UCSD-AML1 (cell line): ENCODE measurements at regions not wholly inside any gene's neighbourhood (a gene's known extent, or its start where the extent isn't known, plus 50 kb on each side); places are given as distances from the start of the nearest gene placed in this dataset.
"Not testable (repeated sequence)": the region's sequence is repeated elsewhere in the genome, so short reads cannot be mapped to it uniquely, and the experiment has no call there.

Experiments used
- DNase-seq: peaks from one replicate; lab custom pipeline; 2025; ENCODE audit not compliant: unreplicated experiment; lab: John Stamatoyannopoulos, UW

DNA sequence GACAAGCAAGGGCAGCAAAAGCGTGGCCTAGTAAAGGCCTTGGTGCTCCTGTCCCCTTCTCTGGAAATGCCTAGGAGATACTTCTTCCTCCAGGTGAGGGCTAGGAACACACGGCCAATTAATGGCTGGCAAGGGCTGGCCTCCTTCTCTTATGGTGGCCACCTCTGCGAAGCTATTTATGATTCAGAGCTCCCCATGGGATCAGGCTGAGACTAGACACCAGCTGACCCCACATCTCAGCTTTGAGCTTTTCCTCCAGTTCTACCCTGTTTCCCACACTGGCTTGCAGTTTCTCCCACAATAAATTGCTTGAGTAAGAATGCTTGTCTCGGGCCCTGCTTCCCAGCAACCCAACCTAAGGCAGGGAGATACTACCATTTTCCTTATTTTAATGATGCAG is 53.7 kb downstream of the CAMK2N1 start:
- DNase-seq, result no peak

DNA sequence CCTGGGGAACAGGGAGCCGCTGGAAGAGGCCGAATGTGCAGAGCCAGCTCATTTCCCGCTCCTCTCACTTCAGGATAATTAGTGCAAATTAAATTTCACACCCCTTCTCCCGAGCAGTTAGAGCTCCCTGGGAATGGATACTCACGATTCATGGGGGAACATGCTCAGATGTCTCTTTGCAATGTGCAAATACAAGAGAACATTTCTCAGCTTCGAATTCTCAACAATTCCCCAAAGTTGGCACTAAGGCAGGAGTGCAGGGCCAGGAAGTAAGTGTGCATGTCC is 54.9 kb downstream of the CAMK2N1 start:
- no peak for DNase-seq

DNA sequence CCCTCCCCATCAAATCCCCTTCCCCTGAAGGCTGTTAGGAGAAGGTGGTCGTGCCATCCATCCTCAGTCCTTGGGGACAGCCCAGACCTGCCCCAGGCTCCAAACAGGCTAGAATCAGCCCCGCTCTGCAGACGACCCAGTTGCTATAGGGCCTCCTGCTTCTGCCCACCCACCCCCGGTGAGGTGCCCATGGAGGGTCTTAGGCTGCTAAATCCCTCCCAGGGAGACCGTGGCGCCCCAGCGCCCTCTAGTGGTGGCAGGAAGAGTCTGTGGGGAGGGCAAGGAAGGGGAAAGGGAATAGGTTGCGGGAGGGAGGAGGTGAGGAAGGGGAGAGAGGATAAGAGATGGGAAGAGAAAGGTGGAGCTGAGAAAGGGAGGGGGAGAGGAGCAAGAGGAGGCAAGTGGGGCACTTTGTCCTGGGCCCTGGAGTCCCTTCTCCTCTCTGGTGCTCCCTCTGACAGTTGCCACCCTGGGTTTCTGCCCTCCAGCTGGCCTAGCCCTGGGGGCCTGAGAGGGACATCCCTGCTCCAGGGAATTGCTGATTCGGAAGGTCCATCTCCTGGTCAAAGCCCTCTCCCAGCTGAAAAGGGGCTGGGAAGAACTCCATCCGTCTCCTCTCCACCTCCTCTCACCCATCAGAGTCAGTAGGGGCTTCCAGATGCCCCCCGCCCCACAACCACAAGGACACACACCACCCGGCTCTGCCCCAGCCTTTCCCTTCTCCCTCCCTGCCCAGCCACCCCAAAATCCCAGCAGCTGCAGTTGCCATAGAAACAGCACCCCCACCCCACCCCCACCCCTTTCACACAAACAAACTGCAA is 55.4 kb downstream of the CAMK2N1 start:
- peak; percentile 33 for DNase-seq

DNA sequence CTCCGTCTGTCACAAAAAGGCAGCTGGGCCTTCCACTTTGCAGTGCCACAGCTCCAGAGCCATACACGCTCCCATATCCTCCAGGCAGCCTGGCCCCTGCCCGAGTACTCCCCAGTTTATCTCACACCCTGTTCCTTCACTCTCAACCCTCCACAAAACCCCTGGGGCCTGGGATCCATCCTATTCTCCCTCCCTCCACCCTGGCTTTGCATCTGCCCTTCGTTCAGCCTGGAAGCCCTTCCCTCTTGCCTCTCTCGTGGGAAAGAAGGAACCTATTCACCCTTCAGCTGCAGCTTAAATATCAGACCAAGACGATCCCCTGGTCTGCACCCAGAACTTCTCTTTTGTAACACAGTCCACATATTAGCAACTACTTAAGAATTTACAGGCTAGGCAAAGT is 56.7 kb downstream of the CAMK2N1 start:
- DNase-seq, result no peak

DNA sequence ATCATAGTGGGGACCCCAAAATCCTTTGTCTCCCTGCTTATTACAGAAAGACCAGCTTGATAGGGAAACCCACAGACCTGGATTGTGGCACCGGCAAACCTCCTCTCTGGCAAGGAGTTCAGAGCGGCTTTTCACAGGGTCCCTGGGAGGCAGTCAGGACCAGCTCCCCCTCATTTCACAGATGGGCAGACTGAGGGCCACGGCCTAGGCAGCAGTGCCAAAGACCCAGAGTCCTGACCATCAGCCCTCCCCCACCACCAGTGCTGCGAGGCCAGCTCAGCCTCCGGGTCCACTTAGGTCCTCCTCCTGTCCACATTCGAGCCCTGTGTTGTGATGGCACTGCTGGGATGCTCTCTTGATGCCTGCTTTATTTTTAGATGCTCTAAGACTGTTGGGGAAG is 57.2 kb downstream of the CAMK2N1 start:
- no peak for DNase-seq

DNA sequence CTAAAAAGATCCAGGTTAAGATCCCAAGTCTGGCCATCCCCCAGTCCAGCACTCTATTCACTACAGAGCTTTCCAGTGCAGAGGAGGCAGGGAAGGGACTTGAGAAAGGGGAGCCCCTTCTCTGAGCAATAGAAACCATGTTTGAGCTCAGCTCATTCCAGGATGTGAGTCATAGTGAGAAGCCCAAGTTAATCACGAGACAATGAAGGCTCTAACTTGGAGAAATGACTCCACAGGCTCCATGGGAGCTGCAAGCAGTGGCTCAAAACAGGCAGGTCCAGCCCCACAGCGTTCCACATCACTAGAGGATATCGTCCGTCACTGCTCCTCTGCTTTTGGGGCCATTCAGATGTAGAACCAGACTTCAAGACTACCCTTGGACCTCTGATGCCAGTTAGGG is 59.1 kb downstream of the CAMK2N1 start:
- no peak for DNase-seq

DNA sequence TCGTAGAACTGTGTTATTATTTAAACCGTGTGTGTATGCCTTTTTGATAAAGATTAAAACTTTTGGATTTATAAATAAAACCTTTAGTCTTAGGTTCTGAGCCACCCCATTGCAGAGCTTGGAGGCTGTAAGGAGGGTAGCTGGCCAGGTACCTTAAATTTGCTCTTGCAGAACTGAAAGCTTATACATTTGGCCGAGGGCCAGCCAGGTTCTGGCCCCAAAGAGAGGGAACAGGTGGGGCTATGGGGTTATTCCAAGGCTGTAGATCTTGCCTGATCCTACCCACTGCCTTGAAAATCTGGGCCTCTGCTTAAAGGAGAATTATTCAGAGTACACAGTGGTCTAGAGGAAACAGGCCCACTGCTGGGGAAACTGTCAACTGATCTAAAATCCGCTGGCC is 59.6 kb downstream of the CAMK2N1 start:
- no peak for DNase-seq

DNA sequence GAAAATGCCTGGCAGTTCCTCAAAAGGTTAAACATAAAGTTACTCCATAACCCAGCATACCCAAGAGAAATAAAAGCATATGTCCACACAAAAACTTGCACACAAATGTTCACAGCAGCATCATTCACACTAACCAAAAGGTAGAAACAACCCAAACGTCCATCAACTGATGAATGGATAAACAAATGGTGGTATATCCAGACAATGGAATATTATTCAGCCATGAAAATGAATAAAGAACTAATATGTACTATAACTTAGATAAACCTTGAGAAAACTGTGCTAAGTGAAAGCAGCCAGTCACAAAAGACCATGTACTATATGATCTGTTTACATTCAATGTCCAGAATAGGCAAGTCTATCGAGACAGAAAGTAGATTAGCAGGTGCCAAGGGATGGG is 60.4 kb downstream of the CAMK2N1 start:
- DNase-seq, result no peak

DNA sequence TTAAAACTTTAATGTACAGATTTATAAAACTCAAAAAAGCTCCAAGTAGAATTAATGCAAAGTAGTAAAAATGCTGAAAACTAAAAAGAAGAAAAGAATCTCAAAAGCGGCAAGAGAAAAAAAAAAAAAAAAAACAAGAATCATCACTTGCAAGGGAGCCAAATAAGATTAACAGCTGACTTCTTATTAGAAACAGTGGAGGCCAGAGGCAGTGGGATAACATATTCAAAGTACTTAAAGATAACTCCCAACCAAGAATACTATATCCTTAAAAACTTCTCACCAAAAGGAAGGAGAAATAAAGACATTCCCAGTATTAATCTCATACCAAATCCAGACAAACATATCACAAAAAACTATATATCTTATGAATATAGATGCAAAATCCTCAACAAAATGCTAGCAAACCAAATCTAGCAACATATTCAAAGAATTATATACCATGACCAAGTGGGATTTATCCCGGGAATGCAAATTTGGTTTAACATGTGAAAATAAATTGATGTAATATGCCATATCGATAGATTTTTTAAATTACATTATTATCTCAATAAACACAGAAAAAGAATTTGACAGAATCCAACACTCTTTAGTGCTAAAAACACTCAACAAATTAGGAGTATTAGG is 62.7 kb downstream of the CAMK2N1 start:
- DNase-seq, result no peak

DNA sequence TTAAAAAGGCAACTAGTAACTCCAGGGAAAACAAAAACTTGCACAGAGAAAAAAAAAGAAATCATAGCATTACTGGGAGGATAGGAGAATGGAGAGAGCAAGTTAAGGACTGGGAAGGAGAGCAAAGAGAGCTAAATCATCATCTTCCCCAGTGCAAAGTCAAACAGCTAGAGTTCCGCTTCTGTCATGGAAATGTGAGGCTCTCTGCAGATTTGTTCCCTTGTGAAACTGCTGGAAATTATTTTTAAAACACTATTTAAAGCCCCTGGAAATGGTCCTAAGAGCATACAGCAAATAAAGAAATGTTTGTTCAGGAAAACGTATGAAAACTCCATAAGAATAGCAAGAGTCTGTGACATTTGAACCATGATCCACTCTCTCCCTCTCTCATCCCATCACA is 64.6 kb downstream of the CAMK2N1 start:
- DNase-seq, result no peak

DNA sequence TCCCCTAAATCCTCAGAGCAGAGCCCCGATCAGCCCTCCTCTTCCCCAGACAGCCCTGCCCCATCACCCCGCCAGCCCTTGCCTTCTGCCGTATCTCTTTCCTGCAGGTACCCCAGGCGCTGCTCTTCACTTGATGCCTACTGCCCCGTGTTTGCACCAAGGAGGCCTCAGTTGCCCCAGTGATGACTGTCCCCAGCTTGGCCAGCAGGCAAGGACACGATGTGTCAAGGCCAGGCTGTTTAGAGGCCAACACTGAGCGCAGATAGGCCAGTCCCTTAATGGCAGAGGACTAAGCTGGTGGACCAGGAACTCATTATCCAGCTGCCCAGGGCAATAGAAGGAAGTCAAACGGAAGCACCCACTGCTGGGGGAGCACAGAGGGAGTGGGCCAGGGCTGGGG is 68.4 kb downstream of the CAMK2N1 start:
- DNase-seq, result no peak

DNA sequence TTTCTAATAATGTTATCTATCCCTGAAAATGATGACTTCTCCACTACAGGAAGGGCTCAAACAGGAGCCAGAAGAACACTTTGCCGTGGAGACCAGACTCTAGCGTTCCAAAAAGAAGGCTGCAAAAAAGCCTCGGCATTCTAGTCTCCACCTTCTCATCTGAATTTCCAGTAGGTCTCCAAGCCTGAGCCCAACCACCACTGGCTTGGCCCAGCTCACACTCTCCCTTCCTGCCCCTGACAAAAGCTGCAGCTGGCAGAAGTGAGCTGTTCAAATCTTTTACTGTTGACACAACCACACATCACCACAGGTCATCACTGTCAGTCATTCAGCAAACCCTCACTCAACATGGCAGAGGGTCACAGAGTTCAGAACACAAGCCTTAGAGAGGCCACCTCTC is 69.3 kb downstream of the CAMK2N1 start:
- no peak for DNase-seq

DNA sequence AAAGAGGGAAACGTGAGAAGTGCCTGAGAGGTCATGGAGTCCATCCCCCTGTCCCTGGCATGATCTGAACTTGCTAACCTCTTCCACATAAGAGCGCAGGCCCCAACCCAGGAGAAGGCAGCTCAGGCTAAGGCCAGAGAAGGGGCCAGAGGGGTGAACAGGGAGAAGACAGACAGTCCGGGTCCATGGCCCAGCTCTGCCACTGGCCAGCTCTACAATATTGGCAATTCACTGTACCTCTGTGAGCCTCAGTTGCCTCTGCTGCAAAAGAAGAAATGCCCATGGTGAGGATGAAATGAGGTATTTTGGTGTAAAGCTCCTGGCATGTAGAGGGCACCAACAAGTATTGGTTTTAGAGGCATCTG is 72.3 kb downstream of the CAMK2N1 start:
- no peak for DNase-seq

DNA sequence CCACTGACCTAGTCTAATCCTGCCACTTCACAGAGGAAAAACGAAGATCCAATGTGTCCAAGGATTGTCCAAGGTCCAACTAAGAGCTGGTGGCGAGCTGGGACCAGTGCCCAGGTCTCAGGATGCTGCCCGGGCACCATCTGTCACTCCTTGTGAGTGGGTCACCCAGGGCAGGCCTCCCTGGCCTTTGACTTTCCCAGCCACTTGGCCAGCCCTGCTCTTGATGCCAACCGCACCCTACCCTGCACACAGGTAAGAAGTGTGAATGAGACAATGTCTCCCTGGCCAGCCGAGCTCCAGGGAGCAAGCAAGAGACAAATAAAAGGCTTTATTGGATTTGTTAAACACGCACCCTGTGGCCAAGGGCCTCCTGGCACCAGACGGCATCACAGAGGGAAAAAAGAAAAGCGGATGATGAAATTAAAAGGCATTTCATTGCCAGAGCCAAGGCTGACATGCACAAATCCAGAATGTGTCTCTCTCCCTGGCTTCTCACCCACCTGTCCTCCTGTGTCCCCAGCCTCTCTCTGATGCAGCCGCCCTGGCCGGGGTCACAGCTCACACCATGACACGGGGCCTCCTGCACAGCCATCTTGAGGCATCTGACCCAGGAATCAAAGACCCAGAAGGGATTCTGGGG is 72.8 kb downstream of the CAMK2N1 start:
- no peak for DNase-seq

DNA sequence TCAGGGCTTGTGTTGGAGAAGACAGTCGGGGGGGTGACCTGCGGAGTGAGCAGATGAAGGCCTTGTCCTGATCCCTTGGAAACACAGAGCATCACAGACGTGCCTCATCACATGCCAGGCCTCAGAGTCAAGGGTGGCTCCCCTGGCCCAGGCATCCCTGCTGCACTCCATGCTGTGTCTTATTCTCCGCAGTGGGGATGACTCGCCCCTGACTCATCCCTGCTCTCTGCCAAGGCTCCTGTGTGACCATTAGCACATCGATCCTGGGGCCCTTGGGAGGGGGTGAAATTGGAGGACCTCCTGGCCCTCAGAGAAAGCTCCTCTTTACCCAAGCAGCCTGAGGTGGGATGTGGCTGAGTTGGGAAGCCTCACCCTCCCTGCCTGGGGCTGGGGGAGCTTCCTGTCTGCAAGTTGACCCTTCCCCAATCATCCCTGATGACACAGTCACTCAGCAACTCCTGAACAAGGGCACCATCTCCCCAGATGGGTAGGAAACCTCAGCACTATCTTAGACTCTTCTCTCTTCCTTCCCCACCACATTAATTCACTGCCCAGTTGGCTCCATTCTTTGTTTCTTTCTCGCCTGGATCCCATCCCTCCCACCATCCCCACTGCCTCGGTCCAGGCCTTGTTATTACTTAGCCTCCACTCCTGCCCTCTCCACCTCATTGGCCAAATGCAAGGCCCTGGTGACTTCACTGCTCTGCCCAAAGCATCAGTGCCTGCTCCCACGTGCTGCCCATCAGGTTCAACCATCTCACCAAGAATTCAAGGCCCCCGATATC is 74.6 kb downstream of the CAMK2N1 start:
- no peak for DNase-seq

DNA sequence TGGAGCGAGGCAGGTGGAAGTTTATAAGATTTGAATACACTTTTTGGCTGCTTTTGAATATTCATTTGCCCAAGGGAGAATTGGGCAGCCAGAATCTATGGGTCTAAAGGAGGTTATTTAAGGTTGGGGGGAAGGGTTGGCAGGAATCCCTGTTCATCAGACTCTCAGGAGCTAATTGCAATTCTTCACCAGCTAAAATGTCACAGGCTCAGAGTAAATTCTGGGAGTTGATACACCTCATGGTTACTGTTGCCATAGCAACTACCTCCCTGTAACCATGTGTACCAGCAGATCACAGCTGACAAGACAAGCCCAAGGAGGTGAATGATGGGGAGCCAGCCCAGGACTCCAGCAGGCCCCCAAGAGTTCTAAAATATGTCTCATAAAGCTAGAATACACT is 75.5 kb downstream of the CAMK2N1 start:
- DNase-seq, result no peak

DNA sequence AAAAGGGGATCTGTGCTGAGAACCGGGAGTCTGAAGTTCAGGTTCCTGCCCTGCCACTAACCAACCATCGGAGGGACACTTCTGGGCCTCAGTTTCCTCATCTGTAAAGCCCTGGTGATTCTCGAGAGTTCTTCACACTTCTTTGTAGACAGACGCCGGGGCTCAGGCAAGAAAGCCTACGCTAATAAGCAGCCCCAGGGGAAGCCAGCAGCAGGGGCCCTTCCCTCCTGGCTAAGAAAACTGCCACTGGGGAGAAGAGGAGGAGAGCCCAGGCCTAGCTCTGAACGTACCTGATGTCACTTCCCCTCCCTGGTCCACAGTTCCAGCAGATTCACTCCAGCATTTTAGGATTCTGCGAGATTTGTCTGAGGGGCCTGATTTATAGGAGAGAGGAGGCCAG is 76.0 kb downstream of the CAMK2N1 start:
- no peak for DNase-seq

DNA sequence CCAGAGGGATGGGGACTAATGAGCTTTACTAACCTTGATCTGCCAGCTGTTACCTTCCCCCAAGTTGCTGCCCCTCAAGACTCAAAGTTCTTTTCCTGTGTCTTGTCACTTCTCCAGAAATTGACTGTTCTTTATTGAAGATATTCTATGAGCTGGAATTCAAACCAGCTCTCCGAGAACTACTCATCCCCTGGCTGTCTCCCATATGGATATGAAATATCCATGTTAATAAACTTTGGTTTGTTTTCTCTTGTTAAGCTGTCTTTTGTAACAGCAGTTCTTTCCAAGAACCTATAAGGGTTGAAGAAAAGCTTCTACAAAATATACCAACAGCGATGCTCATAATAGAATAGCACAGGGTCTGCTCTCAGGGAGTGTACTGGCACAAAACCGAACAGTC is 77.0 kb downstream of the CAMK2N1 start:
- no peak for DNase-seq

DNA sequence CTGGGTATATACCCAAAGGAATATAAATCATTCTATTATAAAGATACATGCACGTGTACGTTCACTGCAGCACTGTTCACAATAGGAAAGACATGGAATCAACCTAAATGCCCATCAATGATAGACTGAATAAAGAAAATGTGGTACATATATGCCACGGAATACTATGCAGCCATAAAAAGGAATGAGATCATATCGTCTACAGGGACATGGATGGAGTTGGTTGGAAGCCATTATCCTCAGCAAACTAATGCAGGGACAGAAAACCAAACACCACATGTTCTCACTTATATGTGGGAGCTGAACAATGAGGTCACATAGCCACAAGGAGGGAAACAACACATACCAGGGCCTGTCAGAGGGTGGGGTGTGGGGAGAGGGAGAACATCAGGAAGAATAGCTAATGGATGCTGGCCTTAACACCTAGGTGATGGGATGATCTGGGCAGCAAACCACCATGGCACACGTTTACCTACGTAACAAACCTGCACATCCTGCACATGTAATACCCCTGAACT is 77.8 kb downstream of the CAMK2N1 start:
- DNase-seq, result not testable (repeated sequence)

DNA sequence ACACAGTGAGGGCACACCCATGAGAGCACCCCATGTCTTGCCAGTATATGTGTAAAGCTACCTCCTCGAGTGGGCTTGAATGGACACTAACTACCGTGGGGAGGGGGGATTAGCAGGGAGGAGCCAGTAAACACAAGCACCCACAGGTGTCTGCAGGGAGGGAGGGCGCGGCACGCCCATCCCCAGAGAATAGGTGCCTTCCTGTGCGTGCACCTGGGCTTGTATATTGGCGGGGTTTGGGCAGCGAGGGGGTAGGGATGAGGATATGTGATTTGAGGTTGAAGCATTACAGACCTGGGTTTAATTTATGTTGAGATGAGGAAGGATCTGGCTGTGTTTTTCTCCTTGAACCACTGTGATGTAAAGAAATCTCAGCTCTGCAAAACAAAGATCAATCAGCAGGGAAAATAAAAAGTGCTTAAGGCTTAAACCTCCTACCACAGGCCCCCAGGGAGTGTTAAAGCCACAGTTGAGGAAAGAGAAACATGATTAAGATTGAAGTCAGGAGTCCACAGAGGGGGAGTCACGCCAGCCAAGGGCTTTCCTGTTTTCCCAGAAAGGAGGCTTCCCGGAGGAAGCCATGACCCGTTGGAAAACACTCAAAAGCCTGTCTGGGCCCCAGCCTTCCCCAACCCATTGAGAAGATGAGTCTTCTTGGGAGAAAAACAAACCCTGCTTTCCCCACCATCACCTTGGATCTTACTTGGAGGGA is 80.0 kb downstream of the CAMK2N1 start:
- DNase-seq, result no peak
